ENCODE measurements at regions not wholly inside any gene's neighbourhood (a gene's known extent, or its start where the extent isn't known, plus 50 kb on each side); places are given as distances from the start of the nearest gene placed in this dataset.

DNA sequence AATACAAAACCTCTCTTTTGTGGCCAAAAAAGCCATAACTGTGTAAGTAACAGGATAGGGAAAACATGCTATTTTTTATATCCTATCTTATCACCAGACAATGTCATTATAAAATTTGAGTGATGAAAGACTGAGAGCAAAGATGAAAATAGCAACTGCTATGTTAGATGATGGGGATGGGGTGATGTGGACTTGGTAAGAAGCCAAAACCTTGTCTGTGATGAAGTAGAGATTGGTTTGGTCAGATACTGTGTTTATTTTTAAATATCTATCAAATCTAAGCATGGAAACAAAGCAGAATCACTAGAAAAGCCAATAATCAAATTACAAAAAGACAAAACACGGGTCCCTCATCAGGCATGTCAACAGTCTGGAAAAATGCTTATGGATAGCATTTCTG lies 631.1 kb upstream of the NR5A2 start:
- no peaks in the 10 kb centered on the region for H3K27me3 Mint-ChIP-seq
- H3K9me3 Mint-ChIP-seq (ENCODE audit: low read depth) = no peaks in the 10 kb centered on the region
- no peak for DNase-seq (ENCODE audit: low spot score, unreplicated experiment)
- no peaks in the 10 kb centered on the region for H3K4me1 Mint-ChIP-seq (ENCODE audit: low read depth)
- H3K27ac Mint-ChIP-seq = no peak overlapping the region
- no peaks in the 10 kb centered on the region for H3K36me3 Mint-ChIP-seq (ENCODE audit: insufficient read depth)
- no peak overlapping the region for H3K4me3 Mint-ChIP-seq (ENCODE audit: low read depth)
- TF ChIP-seq, protein P1, sequence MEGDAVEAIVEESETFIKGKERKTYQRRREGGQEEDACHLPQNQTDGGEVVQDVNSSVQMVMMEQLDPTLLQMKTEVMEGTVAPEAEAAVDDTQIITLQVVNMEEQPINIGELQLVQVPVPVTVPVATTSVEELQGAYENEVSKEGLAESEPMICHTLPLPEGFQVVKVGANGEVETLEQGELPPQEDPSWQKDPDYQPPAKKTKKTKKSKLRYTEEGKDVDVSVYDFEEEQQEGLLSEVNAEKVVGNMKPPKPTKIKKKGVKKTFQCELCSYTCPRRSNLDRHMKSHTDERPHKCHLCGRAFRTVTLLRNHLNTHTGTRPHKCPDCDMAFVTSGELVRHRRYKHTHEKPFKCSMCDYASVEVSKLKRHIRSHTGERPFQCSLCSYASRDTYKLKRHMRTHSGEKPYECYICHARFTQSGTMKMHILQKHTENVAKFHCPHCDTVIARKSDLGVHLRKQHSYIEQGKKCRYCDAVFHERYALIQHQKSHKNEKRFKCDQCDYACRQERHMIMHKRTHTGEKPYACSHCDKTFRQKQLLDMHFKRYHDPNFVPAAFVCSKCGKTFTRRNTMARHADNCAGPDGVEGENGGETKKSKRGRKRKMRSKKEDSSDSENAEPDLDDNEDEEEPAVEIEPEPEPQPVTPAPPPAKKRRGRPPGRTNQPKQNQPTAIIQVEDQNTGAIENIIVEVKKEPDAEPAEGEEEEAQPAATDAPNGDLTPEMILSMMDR (IDR thresholded peaks at IDR 0.05; ENCODE audit: unreplicated experiment) = no peak

GRCh38 chr1:199399996-199400724 lies 627.4 kb upstream of the NR5A2 start:
- no peak overlapping the region for H3K4me3 Mint-ChIP-seq (ENCODE audit: low read depth)
- TF ChIP-seq, protein P1 (IDR thresholded peaks at IDR 0.05; ENCODE audit: unreplicated experiment) = no peak

GRCh38 chr1:199403531-199404116 lies 623.9 kb upstream of the NR5A2 start:
- Mint-ChIP-seq H3K4me3 (ENCODE audit: low read depth) (no peak overlapping the region), H3K27me3 (no peaks in the 10 kb centered on the region), H3K27ac (no peak overlapping the region), H3K9me3 (ENCODE audit: low read depth) (no peaks in the 10 kb centered on the region), H3K4me1 (ENCODE audit: low read depth) (no peaks in the 10 kb centered on the region), H3K36me3 (ENCODE audit: insufficient read depth) (no peaks in the 10 kb centered on the region)
- TF ChIP-seq, protein P1 (IDR thresholded peaks at IDR 0.05; ENCODE audit: unreplicated experiment) = no peak
- DNase-seq (ENCODE audit: low spot score, unreplicated experiment) = no peak

More at GRCh38 chr1:199399996-199400724, 627.4 kb upstream of the NR5A2 start:
- no peak overlapping the region for H3K27ac Mint-ChIP-seq
- H3K36me3 Mint-ChIP-seq (ENCODE audit: insufficient read depth) = no peaks in the 10 kb centered on the region
- DNase-seq (ENCODE audit: low spot score, unreplicated experiment) = no peak
- no peaks in the 10 kb centered on the region for H3K4me1 Mint-ChIP-seq (ENCODE audit: low read depth)
- no peaks in the 10 kb centered on the region for H3K9me3 Mint-ChIP-seq (ENCODE audit: low read depth)
- no peaks in the 10 kb centered on the region for H3K27me3 Mint-ChIP-seq

GRCh38 chr1:199404191-199404590 lies 623.3 kb upstream of the NR5A2 start:
- Mint-ChIP-seq H3K27me3 (no peaks in the 10 kb centered on the region), H3K9me3 (ENCODE audit: low read depth) (no peaks in the 10 kb centered on the region), H3K4me1 (ENCODE audit: low read depth) (no peaks in the 10 kb centered on the region), H3K27ac (no peak overlapping the region), H3K4me3 (ENCODE audit: low read depth) (no peak overlapping the region), H3K36me3 (ENCODE audit: insufficient read depth) (no peaks in the 10 kb centered on the region)
- no peak for DNase-seq (ENCODE audit: low spot score, unreplicated experiment)
- TF ChIP-seq, protein P1 (IDR thresholded peaks at IDR 0.05; ENCODE audit: unreplicated experiment) = no peak

DNA sequence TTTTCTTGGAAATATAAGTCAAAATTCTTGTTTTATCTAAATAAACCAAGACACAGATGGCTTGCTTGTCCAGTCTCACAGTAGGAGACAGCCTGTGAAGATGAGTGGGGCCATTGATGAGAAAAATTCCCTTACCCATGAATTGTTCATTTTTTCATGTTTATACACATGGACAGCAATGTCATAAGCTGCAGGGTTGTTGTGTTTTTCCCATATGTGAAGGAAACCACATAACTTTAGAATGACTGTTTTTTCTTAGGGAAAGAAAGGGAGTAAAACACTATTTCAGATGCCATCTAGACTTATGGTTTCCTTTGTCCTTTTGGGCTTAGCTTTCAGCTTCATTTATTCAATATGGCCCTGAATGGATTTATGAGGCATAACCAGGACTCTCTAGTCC lies 622.5 kb upstream of the NR5A2 start:
- no peaks in the 10 kb centered on the region for H3K9me3 Mint-ChIP-seq (ENCODE audit: low read depth)
- no peaks in the 10 kb centered on the region for H3K27me3 Mint-ChIP-seq
- no peak overlapping the region for H3K4me3 Mint-ChIP-seq (ENCODE audit: low read depth)
- H3K4me1 Mint-ChIP-seq (ENCODE audit: low read depth) = no peaks in the 10 kb centered on the region
- TF ChIP-seq, protein P1 (IDR thresholded peaks at IDR 0.05; ENCODE audit: unreplicated experiment) = no peak
- no peaks in the 10 kb centered on the region for H3K36me3 Mint-ChIP-seq (ENCODE audit: insufficient read depth)
- DNase-seq (ENCODE audit: low spot score, unreplicated experiment) = no peak
- H3K27ac Mint-ChIP-seq = no peak overlapping the region
